ENCODE measurements at regions not wholly inside any gene's neighbourhood (a gene's known extent, or its start where the extent isn't known, plus 50 kb on each side); places are given as distances from the start of the nearest gene placed in this dataset.

DNA sequence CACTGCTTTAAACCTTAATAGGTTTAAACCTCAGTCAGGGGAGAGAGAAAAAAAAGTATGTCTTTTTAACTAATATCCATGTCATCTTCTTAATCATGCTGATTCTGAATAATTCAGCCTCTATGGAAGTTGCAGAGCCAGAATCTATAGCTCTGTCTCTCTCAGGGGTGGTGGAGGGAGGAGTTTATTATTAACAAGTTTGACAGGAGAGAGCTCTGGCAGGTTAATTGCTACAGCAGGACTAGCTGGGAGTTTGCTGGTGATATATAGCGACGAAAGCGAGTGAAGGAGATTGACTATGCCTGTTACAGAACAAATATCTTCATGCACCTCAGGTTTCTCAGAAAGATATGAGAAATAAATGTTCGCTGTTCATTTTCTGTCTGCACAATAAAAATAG is 586.4 kb downstream of the TLE4 start:
- FAIRE-seq (no peak), ATAC-seq (no peak), DNase-seq (ENCODE audit: low read depth, low spot score) (no peak)
- ChIA-PET SMC1A (ENCODE audit: uncharacterized antibody, unreplicated experiment) (interaction anchor here (1.0 to 2.0 kb wide), 2 partner anchors 15 to 22 kb away, joined by 5 read pairs; no protein-coding TSS in a partner anchor), POLR2A (no interaction called here), CTCF (no interaction called here), RAD21 (ENCODE audit: unreplicated experiment) (no interaction called here)
- Histone ChIP-seq H3K9ac (ENCODE audit: control insufficient read depth, insufficient read depth, low read length) (no peak overlapping the region), H3K36me3 (ENCODE audit: control insufficient read depth in 2 of 2, insufficient read depth in 2 of 2, low read length in 1 of 2) (no peaks in the 10 kb centered on the region), H3K4me1 (ENCODE audit: control insufficient read depth, insufficient read depth, low read length) (no peaks in the 10 kb centered on the region), H3K4me3 (no peak overlapping the region), H3K27me3 (replicated peaks in 1 of 2; ENCODE audit: control insufficient read depth in 2 of 2, insufficient read depth in 2 of 2, low read length in 1 of 2) (no peaks in the 10 kb centered on the region), H3K79me2 (ENCODE audit: control insufficient read depth, insufficient read depth, low read length) (no peaks in the 10 kb centered on the region), H4K20me1 (ENCODE audit: control insufficient read depth, insufficient read depth) (no peaks in the 10 kb centered on the region), H3K27ac (ENCODE audit: control insufficient read depth, insufficient read depth) (no peak overlapping the region), H2AFZ (ENCODE audit: control insufficient read depth, low read depth, low read length) (no peak overlapping the region), H3K4me2 (ENCODE audit: control insufficient read depth, insufficient read depth) (no peak overlapping the region), H3K9me3 (replicated peaks; ENCODE audit: control insufficient read depth, insufficient read depth, low read length) (no peaks in the 10 kb centered on the region)
- intact Hi-C loops (cut with micrococcal nuclease; ENCODE audit: unreplicated experiment) (no loop called here), in situ Hi-C loops (cut with MboI) (no loop called here)
- BruUV-seq (replicated peaks), result no TSS peak
- no peak for TF ChIP-seq RAD51 (IDR thresholded peaks at IDR 0.05)
- no peak for TF ChIP-seq SPI1 (IDR thresholded peaks at IDR 0.05; ENCODE audit: borderline replicate concordance, insufficient read depth, low read depth, low read length)
- no peak for TF ChIP-seq BHLHE40 (IDR thresholded peaks at IDR 0.05; ENCODE audit: borderline replicate concordance in 1 of 2, low read depth in 2 of 2, low read length in 1 of 2)
- TF ChIP-seq KDM1A (IDR thresholded peaks at IDR 0.05; ENCODE audit: borderline replicate concordance), result no peak
- TF ChIP-seq SREBF2 (IDR thresholded peaks at IDR 0.05; ENCODE audit: low read length), result no peak
- TF ChIP-seq ZZZ3 (IDR thresholded peaks at IDR 0.05; ENCODE audit: control insufficient read depth, insufficient read length, low read depth), result no peak
- no peak for TF ChIP-seq CBX3 (IDR thresholded peaks at IDR 0.05; ENCODE audit: borderline replicate concordance, low read depth)
- no peak for TF ChIP-seq RCOR1 (conservative IDR thresholded peaks at IDR 0.05; ENCODE audit: low read depth, low read length)
- no peak for TF ChIP-seq RELA (IDR thresholded peaks at IDR 0.05; ENCODE audit: borderline replicate concordance, partially characterized antibody)
- no peak for TF ChIP-seq NFIC (IDR thresholded peaks at IDR 0.05; ENCODE audit: low read depth, low read length)
- no peak for TF ChIP-seq ESRRA (IDR thresholded peaks at IDR 0.05; ENCODE audit: low read length)
- no peak for TF ChIP-seq POLR2A (IDR thresholded peaks at IDR 0.05; ENCODE audit: low read depth, low read length)
- TF ChIP-seq STAT3 (IDR thresholded peaks at IDR 0.05; ENCODE audit: low read depth, low read length), result no peak
- TF ChIP-seq ZBED1 (IDR thresholded peaks at IDR 0.05; ENCODE audit: borderline replicate concordance), result no peak
- no peak for TF ChIP-seq SIN3A (IDR thresholded peaks at IDR 0.05; ENCODE audit: low read depth, low read length)
- TF ChIP-seq NR2C1 (IDR thresholded peaks at IDR 0.05), result no peak
- no peak for TF ChIP-seq IKZF1 (conservative IDR thresholded peaks at IDR 0.05)
- TF ChIP-seq, protein P1, sequence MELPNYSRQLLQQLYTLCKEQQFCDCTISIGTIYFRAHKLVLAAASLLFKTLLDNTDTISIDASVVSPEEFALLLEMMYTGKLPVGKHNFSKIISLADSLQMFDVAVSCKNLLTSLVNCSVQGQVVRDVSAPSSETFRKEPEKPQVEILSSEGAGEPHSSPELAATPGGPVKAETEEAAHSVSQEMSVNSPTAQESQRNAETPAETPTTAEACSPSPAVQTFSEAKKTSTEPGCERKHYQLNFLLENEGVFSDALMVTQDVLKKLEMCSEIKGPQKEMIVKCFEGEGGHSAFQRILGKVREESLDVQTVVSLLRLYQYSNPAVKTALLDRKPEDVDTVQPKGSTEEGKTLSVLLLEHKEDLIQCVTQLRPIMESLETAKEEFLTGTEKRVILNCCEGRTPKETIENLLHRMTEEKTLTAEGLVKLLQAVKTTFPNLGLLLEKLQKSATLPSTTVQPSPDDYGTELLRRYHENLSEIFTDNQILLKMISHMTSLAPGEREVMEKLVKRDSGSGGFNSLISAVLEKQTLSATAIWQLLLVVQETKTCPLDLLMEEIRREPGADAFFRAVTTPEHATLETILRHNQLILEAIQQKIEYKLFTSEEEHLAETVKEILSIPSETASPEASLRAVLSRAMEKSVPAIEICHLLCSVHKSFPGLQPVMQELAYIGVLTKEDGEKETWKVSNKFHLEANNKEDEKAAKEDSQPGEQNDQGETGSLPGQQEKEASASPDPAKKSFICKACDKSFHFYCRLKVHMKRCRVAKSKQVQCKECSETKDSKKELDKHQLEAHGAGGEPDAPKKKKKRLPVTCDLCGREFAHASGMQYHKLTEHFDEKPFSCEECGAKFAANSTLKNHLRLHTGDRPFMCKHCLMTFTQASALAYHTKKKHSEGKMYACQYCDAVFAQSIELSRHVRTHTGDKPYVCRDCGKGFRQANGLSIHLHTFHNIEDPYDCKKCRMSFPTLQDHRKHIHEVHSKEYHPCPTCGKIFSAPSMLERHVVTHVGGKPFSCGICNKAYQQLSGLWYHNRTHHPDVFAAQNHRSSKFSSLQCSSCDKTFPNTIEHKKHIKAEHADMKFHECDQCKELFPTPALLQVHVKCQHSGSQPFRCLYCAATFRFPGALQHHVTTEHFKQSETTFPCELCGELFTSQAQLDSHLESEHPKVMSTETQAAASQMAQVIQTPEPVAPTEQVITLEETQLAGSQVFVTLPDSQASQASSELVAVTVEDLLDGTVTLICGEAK (IDR thresholded peaks at IDR 0.05; ENCODE audit: borderline replicate concordance), result no peak
- WGBS (ENCODE audit: insufficient coverage, insufficient replicate concordance, low lambda C conversion rate, missing lambda C conversion rate), result 2% methylated on average over 4 of the region's 4 CpGs

Data from GM12878 (cell line).